Activated CD4-positive, alpha-beta T cell treated with anti-CD3 and anti-CD28 coated beads, Interleukin-2, amount 50 U/mL, for 48 hours (primary cell): ENCODE measurements at regions not wholly inside any gene's neighbourhood (a gene's known extent, or its start where the extent isn't known, plus 50 kb on each side); places are given as distances from the start of the nearest gene placed in this dataset.
"Not testable (repeated sequence)": the region's sequence is repeated elsewhere in the genome, so short reads cannot be mapped to it uniquely, and the experiment has no call there.

Source experiments
- DNase-seq, 2 experiments: peaks; one replicate each; pipeline ENCODE4 v3.0.0-alpha.2; 2020

DNA sequence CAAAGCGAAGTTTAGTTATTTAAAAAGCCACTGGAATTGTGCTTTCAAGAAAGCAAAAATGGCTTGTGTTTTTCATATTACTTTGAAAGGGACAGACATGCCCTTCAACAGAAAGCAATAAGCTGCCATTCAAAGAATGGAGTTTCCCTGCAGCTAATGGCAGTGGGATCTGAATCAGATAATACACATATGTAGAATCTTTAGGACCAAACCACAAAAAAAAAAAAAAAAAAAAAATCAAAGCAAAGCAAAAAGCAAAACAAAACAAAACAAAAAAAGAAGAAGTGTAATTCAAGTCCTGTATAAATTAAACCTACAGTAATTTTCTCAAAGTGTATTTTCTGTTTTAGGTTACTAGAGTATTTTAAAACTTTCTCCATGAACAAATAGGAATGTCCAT is 63.6 kb upstream of the ZNF217 start:
- no peak for DNase-seq

DNA sequence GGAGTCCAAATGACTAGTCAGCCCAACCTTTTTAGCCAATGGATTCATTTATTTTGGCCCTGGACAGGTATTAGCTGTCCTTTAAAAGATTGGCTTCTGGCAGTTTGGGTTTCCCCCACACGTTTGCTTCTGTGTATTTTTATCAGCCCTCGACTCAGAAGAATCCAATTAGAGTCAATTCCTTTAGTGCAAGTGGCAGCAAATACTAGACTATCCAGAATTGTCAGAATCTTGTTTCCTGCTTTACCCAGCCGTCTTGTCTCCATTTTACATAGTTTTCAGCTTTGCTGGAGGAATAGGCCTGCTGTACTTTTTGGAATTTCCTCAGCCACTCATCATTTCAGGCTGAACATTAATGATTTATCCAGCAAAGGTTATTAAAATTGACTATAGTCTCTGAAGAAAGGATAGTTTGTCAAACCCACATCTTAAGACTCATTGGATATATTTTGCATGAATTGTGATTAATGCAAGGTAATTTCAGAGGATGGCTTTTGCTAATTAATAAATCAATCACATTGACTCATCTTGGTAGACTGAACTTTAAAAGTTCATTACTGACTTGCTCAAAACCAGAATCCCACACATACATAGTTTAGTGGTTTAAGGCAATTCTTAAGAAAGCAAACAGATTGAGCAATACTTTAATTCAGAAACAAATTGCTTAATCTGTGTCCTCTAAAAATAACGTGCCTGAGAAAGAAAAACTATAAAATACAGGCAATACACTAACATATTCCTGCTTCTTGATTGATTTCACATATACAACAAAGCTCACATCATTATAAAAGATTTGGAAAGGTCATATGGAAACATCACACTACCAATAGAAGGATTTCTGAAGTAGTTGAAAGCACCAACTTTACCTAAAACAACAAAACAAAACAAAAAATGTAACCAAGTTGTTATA is 62.9 kb upstream of the ZNF217 start:
- DNase-seq = no peak

DNA sequence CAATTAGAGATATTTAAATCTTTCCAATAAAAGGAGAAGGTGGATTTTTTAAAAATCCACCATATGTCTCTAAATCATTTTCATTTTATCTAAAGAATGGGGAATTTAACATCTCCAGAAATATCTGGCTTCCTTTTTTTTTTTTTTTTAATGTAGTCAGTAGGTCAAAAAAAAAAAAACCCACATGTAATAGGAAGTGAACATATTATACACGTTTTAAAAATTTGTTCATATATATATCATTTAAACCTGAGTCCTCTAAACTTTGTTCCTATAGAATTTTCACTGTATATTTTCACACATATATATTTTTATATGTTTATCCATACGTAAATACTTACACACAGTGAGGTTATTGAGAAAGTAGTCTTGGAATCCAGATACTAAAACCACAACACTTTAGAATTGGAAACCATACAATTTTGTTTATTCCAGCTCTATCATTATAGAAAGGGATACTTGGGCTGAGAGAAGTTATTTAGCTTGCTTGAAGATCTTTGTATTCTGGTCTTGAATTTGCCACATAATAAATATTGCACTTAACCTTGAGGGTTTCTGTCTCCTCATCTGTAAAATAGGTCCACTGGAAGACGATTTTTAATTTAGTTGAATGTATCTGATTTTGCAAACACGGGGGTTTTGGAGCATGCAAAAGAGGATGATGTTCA is 62.1 kb upstream of the ZNF217 start:
- DNase-seq = no peak

DNA sequence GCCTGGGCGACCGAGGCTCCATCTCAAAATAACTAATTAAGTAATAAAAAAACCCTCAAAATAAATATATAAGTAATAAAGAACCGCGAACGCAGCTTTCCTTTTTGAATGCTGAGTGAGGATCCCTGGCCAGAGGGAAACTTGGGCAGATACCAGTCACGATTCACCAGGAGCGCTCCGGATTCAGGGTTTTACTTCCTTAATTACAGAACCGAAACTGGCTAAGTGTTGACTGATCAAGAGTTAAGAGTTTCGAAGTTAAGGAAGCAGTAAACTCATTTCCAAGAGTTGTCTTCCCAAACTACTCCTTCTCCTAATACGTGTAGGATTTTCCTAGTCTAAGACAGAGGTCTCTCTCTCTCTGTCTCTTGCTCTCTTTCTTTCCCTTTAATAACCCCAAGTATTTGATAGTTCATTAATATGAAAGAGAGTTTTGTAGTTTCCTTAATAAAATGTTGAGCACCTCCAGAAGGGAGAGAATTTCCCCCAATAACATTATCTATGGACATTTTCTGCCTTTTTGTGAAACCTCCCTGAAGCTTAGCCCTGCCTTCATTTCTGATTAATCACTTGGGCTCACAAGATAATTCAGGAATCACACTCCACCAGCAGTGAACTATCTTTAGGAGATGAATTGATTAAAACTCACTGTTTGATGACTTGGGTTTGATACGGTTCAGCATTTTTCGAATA is 61.4 kb upstream of the ZNF217 start:
- DNase-seq = no peak

DNA sequence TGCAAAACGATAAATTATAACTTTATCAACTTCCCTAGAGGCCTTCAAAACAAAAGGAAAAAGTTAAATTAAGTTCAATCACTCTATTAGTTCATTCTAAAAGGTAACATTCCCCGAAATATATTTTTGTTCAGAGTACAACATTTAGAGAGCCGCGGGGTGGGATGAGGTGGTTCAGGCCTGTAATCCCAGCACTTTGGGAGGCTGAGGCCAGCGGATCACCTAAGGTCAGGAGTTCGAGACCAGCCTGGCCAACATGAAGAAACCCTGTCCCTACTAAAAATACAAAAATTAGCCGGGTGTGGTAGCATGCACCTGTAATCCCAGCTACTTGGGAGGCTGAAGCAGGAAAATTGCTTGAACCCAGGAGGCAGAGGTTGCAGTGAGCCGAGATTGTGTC is 60.9 kb upstream of the ZNF217 start:
- DNase-seq = not testable (repeated sequence)

DNA sequence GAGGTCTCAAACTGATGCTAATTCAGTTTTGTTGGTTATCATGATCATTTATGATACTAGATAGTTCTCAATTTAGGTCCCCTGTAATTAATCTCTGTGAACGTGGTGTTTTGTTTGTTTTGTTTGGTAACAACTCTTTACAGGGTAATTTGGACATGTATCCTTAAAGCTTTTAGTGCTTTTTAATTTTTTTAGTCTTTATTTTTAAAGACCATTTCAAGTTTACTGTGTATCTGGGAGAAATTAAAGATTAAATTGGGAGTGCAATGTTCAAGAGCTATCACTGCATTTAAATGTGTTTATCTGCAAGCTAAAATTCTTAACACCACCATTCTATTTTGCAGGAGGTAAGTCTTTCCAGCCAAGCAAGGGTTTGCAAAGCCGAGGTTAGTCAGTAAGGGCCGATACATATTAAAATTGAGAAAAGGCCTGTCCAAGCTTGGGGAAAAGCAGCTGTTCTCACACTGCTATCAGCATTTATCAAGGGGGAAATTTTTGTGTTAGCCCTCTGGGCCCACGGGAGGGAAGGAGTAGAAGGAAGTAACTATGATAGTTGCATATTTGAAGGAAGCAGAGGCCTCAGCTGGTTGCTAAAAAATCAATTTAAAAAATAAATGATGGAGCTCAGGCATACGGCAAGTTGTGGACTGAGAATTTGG is 59.3 kb upstream of the ZNF217 start:
- no peak for DNase-seq

DNA sequence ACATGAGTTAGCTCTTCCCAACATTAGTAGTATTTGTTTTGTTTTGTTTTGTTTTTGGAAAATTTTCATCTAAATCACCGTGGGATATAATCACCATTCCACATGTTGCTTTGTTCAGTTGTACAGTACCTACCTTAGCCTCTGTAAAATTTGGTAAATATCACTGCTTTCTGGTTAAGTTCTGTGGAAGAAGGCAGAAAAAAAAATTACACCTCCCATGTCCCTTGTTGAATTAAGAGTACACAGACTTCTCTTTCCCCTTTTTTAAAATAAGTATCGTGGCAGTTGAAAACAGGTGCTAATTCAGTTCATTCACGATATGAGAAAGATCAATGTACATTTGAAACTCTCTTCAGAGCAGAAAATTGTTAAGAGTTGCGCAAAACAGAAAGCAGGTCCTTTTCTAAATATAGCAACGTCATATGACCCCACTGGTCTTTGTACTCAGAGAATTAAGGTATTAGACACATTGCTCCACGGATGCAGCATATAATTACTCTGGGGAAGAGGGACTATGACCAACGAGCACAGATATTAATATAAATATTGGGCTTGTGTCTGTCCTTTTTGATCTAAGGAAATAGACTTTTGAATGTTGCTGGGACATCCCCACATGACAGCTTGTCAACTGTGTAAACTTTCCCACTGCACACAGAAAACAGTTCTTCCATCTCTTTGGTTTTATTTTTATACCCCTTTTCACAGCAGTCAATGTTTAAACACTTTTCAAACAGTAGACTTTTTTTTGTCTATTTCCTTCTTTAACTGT is 58.6 kb upstream of the ZNF217 start:
- DNase-seq = no peak

DNA sequence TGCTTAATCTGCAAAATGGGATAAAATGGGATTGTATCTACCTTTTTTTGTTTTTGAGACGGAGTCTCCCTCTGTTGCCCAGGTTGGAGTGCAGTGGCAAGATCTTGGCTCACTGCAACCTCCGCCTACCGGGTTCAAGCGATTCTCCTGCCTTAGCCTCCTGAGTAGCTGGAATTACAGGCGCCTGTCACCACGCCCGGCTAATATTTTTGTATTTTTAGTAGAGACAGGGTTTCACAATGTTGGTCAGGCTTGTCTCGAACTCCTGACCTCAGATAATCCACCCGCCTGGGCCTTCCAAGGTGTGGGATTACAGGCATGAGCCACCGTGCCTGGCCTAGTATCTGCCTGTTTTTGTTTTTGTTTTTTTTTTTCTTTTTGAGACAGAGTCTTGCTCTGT is 55.9 kb upstream of the ZNF217 start:
- DNase-seq = not testable (repeated sequence)

DNA sequence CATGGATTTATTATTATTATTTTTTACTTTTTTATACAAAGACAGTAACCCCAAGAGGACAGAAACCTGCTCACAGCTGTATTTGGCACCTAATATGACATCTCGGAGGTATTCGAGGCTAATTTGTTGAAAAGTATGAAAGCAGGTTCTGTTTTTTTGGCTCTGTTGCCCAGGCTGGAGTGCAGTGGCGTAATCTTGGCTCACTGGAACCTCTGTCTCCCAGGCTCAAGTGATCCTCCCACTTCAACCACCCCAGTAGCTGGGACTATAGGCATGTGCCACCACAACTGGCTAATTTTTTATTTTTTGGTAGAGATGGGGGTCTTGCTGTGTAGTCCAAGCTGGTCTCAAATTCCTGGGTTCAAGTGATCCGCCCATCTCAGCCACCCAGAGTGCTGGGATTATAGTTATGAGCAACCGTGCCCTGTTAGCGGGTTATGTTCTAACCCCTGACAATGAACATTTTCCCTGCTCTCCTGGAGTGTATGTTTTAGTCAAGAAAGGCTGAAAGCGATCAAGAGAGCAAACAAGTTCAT is 53.7 kb upstream of the ZNF217 start:
- no peak for DNase-seq

DNA sequence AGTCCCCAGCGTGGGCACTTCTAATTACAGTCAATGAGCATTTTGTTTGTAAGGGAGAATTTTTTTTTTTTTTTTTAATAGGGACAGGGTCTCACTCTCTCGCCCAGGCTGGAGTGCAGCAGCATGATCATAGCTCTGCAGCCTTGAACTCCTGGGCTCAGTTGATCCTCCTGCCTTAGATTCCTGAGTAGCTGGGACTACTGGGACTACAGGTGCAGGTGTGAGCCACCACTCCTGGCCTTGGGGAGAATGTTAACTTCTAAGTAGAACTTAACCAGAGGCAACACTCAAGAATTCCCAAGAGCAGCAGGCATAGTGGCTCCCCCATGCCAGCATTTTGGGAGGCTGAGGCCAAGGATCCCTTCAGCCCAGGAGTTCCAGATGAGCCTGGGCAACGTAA is 52.9 kb upstream of the ZNF217 start:
- DNase-seq = no peak

DNA sequence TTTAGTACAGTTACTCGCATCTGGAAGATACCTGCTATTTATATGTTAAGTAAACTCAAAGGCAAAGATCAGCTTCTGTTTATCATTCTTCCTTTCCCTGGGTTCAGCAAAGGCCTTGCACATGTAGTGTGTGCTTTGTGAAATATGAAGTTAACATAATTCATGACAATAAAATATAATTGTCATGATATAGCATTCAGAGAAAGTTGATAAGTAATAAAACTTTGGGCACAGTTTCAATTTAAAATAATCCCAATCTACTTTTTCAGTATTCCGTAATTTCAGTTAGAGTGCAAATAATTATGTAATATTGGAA is 51.9 kb upstream of the ZNF217 start:
- DNase-seq = no peak

DNA sequence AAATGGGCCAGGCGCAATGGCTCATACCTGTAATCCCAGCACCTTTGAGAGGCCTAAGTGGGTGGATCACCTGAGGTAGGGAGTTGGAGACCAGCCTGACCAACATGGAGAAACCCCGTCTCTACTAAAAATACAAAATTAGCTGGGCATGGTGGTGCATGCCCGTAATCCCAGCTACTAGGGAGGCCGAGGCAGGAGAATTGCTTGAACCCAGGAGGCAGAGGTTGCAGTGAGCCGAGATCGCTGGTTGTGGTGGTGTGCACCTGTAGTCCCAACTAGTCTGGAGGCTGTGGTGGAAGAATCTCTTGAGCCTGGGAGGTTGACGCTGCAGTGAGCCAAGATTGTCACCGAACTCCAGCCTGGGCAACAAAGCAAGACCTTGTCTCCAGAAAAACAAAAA is 50.5 kb upstream of the ZNF217 start:
- DNase-seq = not testable (repeated sequence)
